H1 (cell line): ENCODE measurements at regions not wholly inside any gene's neighbourhood (a gene's known extent, or its start where the extent isn't known, plus 50 kb on each side); places are given as distances from the start of the nearest gene placed in this dataset.
"Not testable (repeated sequence)": the region's sequence is repeated elsewhere in the genome, so short reads cannot be mapped to it uniquely, and the experiment has no call there.

Source experiments
- CTCF ChIA-PET: fragments of 300-600 bp; sonication (Branson Sonifier 250); formaldehyde crosslinking; loops from one replicate; lab custom pipeline; 2021; ENCODE audit not compliant: partially characterized antibody; lab: Charles Lee
- POLR2A ChIA-PET: fragments of 300-600 bp; sonication (Branson Sonifier 250); formaldehyde crosslinking; loops from one replicate; lab custom pipeline; 2021; ENCODE audit warnings: inconsistent platforms; ENCODE audit not compliant: partially characterized antibody; lab: Charles Lee
- DNase-seq, 2 experiments: peaks; one replicate each; pipeline versions ENCODE4 v3.0.0 to v3.0.0-alpha.2; 2010 to 2022; ENCODE audit warnings: low spot score in 2 of 2, low read depth in 1 of 2, mixed read lengths in 1 of 2
- FAIRE-seq: peaks from 2 replicates; lab custom pipeline; 2011; peaks lifted over from hg19 to GRCh38; lab: Jason Lieb, UNC
- H2AFZ ChIP-seq: 2 replicates; pipeline ENCODE4 v1.8.1; 2012; ENCODE audit warnings: low read length, inconsistent platforms
- H2AK5ac ChIP-seq: 2 replicates; pipeline ENCODE4 v1.6.1; 2013; ENCODE audit warnings: low read depth, low read length
- H2BK120ac ChIP-seq: replicated peaks from 2 replicates; pipeline ENCODE3; 2013; ENCODE audit warnings: low read depth, low read length, inconsistent platforms
- H2BK12ac ChIP-seq: 2 replicates; pipeline ENCODE4 v1.6.1; 2013; ENCODE audit warnings: low read depth, low read length
- H2BK15ac ChIP-seq: 2 replicates; pipeline ENCODE4 v1.6.1; 2013; ENCODE audit warnings: low read length
- H2BK20ac ChIP-seq: 2 replicates; pipeline ENCODE4 v1.6.1; 2013; ENCODE audit warnings: low read length
- H2BK5ac ChIP-seq: 2 replicates; pipeline ENCODE4 v1.6.1; 2013; ENCODE audit warnings: low read depth, low read length
- H3K14ac ChIP-seq: 2 replicates; pipeline ENCODE4 v1.6.1; 2013; ENCODE audit warnings: inconsistent platforms; ENCODE audit not compliant: insufficient read length
- H3K18ac ChIP-seq: 2 replicates; pipeline ENCODE4 v1.6.1; 2013; ENCODE audit warnings: low read length; ENCODE audit errors: extremely low read depth
- H3K23ac ChIP-seq: 2 replicates; pipeline ENCODE4 v1.6.1; 2013; ENCODE audit warnings: inconsistent platforms; ENCODE audit not compliant: insufficient read length
- H3K23me2 ChIP-seq: 2 replicates; pipeline ENCODE4 v1.6.1; 2013; ENCODE audit warnings: low read depth, low read length
- H3K27ac ChIP-seq: 2 replicates; pipeline ENCODE4 v1.6.1; 2011; ENCODE audit warnings: low read depth, low read length, inconsistent platforms
- H3K27me3 ChIP-seq, 4 experiments: replicated peaks in 1 of 4; 1 replicate in 1 of 4; 2 replicates in 3 of 4; pipeline versions ENCODE4 v1.6.1 to v1.8.1; 2011 to 2013; ENCODE audit warnings: low read length in 3 of 4, mild to moderate bottlenecking in 3 of 4, inconsistent platforms in 2 of 4, mixed read lengths in 2 of 4, moderate library complexity in 1 of 4; ENCODE audit not compliant: control insufficient read depth in 3 of 4, insufficient read depth in 3 of 4; ENCODE audit errors: extremely low read depth in 1 of 4
- H3K36me3 ChIP-seq, 4 experiments: 2 replicates each; pipeline versions ENCODE4 v1.6.1 to v1.8.1; 2011 to 2013; ENCODE audit warnings: mild to moderate bottlenecking in 4 of 4, low read length in 3 of 4, moderate library complexity in 2 of 4, control low read depth in 1 of 4, inconsistent platforms in 1 of 4; ENCODE audit not compliant: insufficient read depth in 4 of 4, control insufficient read depth in 2 of 4
- H3K4ac ChIP-seq: replicated peaks from 2 replicates; pipeline ENCODE3; 2013; ENCODE audit warnings: low read length, low read depth, mixed read lengths, inconsistent platforms; ENCODE audit not compliant: insufficient read length
- H3K4me1 ChIP-seq, 4 experiments: replicated peaks in 1 of 4; 1 replicate in 1 of 4; 2 replicates in 3 of 4; pipeline versions ENCODE4 v1.6.1 to v1.8.1; 2011 to 2013; ENCODE audit warnings: low read length in 3 of 4, inconsistent platforms in 2 of 4, mixed read lengths in 1 of 4; ENCODE audit not compliant: insufficient read depth in 4 of 4, control insufficient read depth in 3 of 4
- H3K4me2 ChIP-seq, 2 experiments: 2 replicates each; pipeline versions ENCODE4 v1.6.1 to v1.8.1; 2011 to 2013; ENCODE audit warnings: low read depth in 2 of 2, low read length in 2 of 2, control low read depth in 1 of 2, inconsistent platforms in 1 of 2, mild to moderate bottlenecking in 1 of 2; ENCODE audit not compliant: insufficient read depth in 1 of 2
- H3K4me3 ChIP-seq, 4 experiments: fragments of 200-600, 300-600 bp in 1 of 4; sonication (generic), shearing (Covaris generic), sonication (Bioruptor Twin) in 1 of 4; 2 replicates each; pipeline versions ENCODE4 v1.5.1 to v1.8.1; 2011 to 2016; ENCODE audit warnings: low read length in 4 of 4, low read depth in 3 of 4, control low read depth in 2 of 4, inconsistent platforms in 2 of 4, mild to moderate bottlenecking in 2 of 4, mixed read lengths in 1 of 4, moderate library complexity in 1 of 4; ENCODE audit not compliant: insufficient read depth in 2 of 4; ENCODE audit errors: extremely low read depth in 1 of 4
- H3K56ac ChIP-seq: replicated peaks from 2 replicates; pipeline ENCODE3; 2013; ENCODE audit warnings: low read depth, mild to moderate bottlenecking, mixed read lengths, low read length, inconsistent platforms; ENCODE audit not compliant: insufficient read length
- H3K79me1 ChIP-seq: 2 replicates; pipeline ENCODE4 v1.6.1; 2013; ENCODE audit warnings: low read depth, low read length, control low read depth
- H3K79me2 ChIP-seq, 2 experiments: 2 replicates each; pipeline versions ENCODE4 v1.6.1 to v1.8.1; 2012 to 2013; ENCODE audit warnings: low read length in 2 of 2, mild to moderate bottlenecking in 2 of 2, inconsistent platforms in 1 of 2; ENCODE audit not compliant: insufficient read depth in 2 of 2, control insufficient read depth in 1 of 2
- H3K9ac ChIP-seq, 4 experiments: replicated peaks in 1 of 4; 1 replicate in 1 of 4; 2 replicates in 3 of 4; pipeline versions ENCODE4 v1.6.1 to v1.8.1; 2011 to 2013; ENCODE audit warnings: low read depth in 3 of 4, low read length in 3 of 4, control low read depth in 2 of 4, mild to moderate bottlenecking in 2 of 4, moderate library complexity in 2 of 4, inconsistent platforms in 1 of 4; ENCODE audit errors: extremely low read depth in 1 of 4
- H3K9me3 ChIP-seq, 2 experiments: 2 replicates each; pipeline versions ENCODE4 v1.6.1 to v1.8.1; 2012 to 2013; ENCODE audit warnings: mild to moderate bottlenecking in 2 of 2, moderate library complexity in 2 of 2, control low read depth in 1 of 2, inconsistent platforms in 1 of 2, low read depth in 1 of 2, low read length in 1 of 2, mixed read lengths in 1 of 2; ENCODE audit not compliant: insufficient read depth in 2 of 2
- H4K20me1 ChIP-seq, 2 experiments: replicated peaks in 1 of 2; 2 replicates each; pipeline versions ENCODE3 to v1.8.1; 2011 to 2013; ENCODE audit warnings: inconsistent platforms in 2 of 2, low read length in 2 of 2, mild to moderate bottlenecking in 1 of 2; ENCODE audit not compliant: insufficient read depth in 2 of 2, control insufficient read depth in 1 of 2
- H4K5ac ChIP-seq: 2 replicates; pipeline ENCODE4 v1.6.1; 2013; ENCODE audit warnings: low read length, low read depth, mixed read lengths, inconsistent platforms; ENCODE audit not compliant: insufficient read length
- H4K8ac ChIP-seq: 2 replicates; pipeline ENCODE4 v1.8.0; 2013; ENCODE audit warnings: mild to moderate bottlenecking, moderate library complexity, low read length, inconsistent platforms; ENCODE audit not compliant: insufficient read depth; ENCODE audit errors: extremely low read depth
- H4K91ac ChIP-seq: replicated peaks from 2 replicates; pipeline ENCODE3; 2013; ENCODE audit warnings: low read length, mixed read lengths, inconsistent platforms; ENCODE audit not compliant: insufficient read length
- WGBS, 2 experiments: shearing (Covaris generic) in 1 of 2; methylation state at CpG; one replicate each; pipeline versions ENCODE4 v1.1.6 to v1.1.7; 2013 to 2015; ENCODE audit warnings: low lambda C conversion rate in 2 of 2, mixed read lengths in 2 of 2, inconsistent platforms in 1 of 2, low coverage in 1 of 2, missing lambda C conversion rate in 1 of 2; ENCODE audit not compliant: insufficient replicate concordance in 2 of 2, insufficient coverage in 1 of 2, insufficient read length in 1 of 2; ENCODE audit errors: extremely low coverage in 1 of 2, missing lambda C conversion rate in 1 of 2; 5-methylcytosine and 5-hydroxymethylcytosine counted together

- H3K14ac ChIP-seq, POLR2A ChIA-PET, H3K4me1 ChIP-seq, H3K79me1 ChIP-seq, H3K56ac ChIP-seq, H3K79me2 ChIP-seq, H3K18ac ChIP-seq, H4K91ac ChIP-seq, H3K27ac ChIP-seq, H3K23ac ChIP-seq, H4K8ac ChIP-seq, H2BK120ac ChIP-seq, DNase-seq, H2BK5ac ChIP-seq, H2AFZ ChIP-seq, H3K36me3 ChIP-seq, H2BK12ac ChIP-seq, H3K27me3 ChIP-seq, H2BK15ac ChIP-seq, H3K4me3 ChIP-seq, H4K20me1 ChIP-seq, H4K5ac ChIP-seq, H3K4ac ChIP-seq, H3K23me2 ChIP-seq, H3K9me3 ChIP-seq, FAIRE-seq, H3K4me2 ChIP-seq, H2BK20ac ChIP-seq, H2AK5ac ChIP-seq, H3K9ac ChIP-seq: not testable (repeated sequence)
- WGBS, 2 experiments, result 85% methylated on average over 2 of the region's 2 CpGs; no CpG with 5 or more reads in 1 of the 2 experiments
- CTCF ChIA-PET, result interaction anchor here (1.0 to 2.4 kb wide), 7 partner anchors 10 to 768 kb away, joined by 3 to 10 read pairs (median 5); no protein-coding TSS in a partner anchor
Observed at GRCh38 chr7:131933219-131933618, 376.8 kb upstream of the PODXL start.
